SU-DHL-6 (cell line): ENCODE measurements at regions not wholly inside any gene's neighbourhood (a gene's known extent, or its start where the extent isn't known, plus 50 kb on each side); places are given as distances from the start of the nearest gene placed in this dataset.

ENCODE experiments used
- H2AFZ ChIP-seq: fragments of 200-600 bp; sonication (generic); 2 replicates; pipeline ENCODE4 v1.6.1; 2014; ENCODE audit warnings: low read depth, mild to moderate bottlenecking, moderate library complexity, mixed read lengths, antibody characterized with exemption, low read length; ENCODE audit not compliant: severe bottlenecking
- H3F3A ChIP-seq: fragments of 200-600 bp; shearing (Covaris generic); 2 replicates; pipeline ENCODE4 v1.6.0; 2016; ENCODE audit warnings: antibody characterized with exemption, mild to moderate bottlenecking; ENCODE audit not compliant: insufficient read depth
- H3K27ac ChIP-seq: fragments of 200-600 bp; sonication (generic); 2 replicates; pipeline ENCODE4 v1.5.1; 2016; ENCODE audit warnings: low read depth, mild to moderate bottlenecking, low read length, moderate library complexity, mixed read lengths
- H3K27me3 ChIP-seq: fragments of 200-600 bp; sonication (generic), shearing (Covaris generic); 2 replicates; pipeline ENCODE4 v1.6.0; 2014; ENCODE audit warnings: mild to moderate bottlenecking, low read length
- H3K36me3 ChIP-seq: fragments of 200-600 bp; sonication (generic); 2 replicates; pipeline ENCODE4 v1.6.1; 2014; ENCODE audit warnings: mild to moderate bottlenecking, low read length, mixed read lengths
- H3K4me2 ChIP-seq: fragments of 300-600, 200-600 bp; shearing (Covaris generic), sonication (generic); 2 replicates; pipeline ENCODE4 v1.6.0; 2014; ENCODE audit warnings: low read length, low read depth, mild to moderate bottlenecking; ENCODE audit not compliant: poor library complexity, severe bottlenecking
- H3K4me3 ChIP-seq: fragments of 200-600 bp; sonication (generic); 2 replicates; pipeline ENCODE4 v1.5.1; 2014; ENCODE audit warnings: antibody characterized with exemption, low read length, mild to moderate bottlenecking, mixed read lengths; ENCODE audit not compliant: insufficient read depth, poor library complexity, severe bottlenecking
- H3K79me2 ChIP-seq: fragments of 200-600 bp; sonication (generic); 2 replicates; pipeline ENCODE4 v1.6.1; 2014; ENCODE audit warnings: mild to moderate bottlenecking, low read length, moderate library complexity; ENCODE audit not compliant: insufficient read depth
- H3K9ac ChIP-seq: fragments of 200-600 bp; sonication (generic); 2 replicates; pipeline ENCODE4 v1.7.0; 2014; ENCODE audit warnings: mild to moderate bottlenecking, low read length
- H3K9me2 ChIP-seq: fragments of 200-600 bp; sonication (generic); replicated peaks from 2 replicates; pipeline ENCODE4 v1.6.1; 2014; ENCODE audit warnings: low read length; ENCODE audit not compliant: insufficient read depth
- H3K9me3 ChIP-seq: fragments of 200-600 bp; sonication (generic); 2 replicates; pipeline ENCODE4 v1.6.1; 2014; ENCODE audit warnings: low read length, mixed read lengths; ENCODE audit not compliant: insufficient read depth
- H4K20me1 ChIP-seq: fragments of 200-600 bp; sonication (generic); 2 replicates; pipeline ENCODE4 v1.6.1; 2014; ENCODE audit warnings: low read depth, mild to moderate bottlenecking, antibody characterized with exemption, low read length, moderate library complexity, mixed read lengths
- CTCF ChIP-seq: fragments of 200-600 bp; sonication (generic); IDR thresholded peaks from one replicate; pipeline ENCODE4 v1.5.1; 2017; ENCODE audit warnings: antibody characterized with exemption, mild to moderate bottlenecking, low read length, moderate library complexity; ENCODE audit not compliant: insufficient read depth, poor library complexity, severe bottlenecking
- EZH2phosphoT487 ChIP-seq: fragments of 200-600 bp; sonication (generic), shearing (Covaris generic); conservative IDR thresholded peaks from 2 replicates; pipeline ENCODE4 v1.6.1; 2018; ENCODE audit warnings: mild to moderate bottlenecking, antibody characterized with exemption, low read length, moderate library complexity, mixed read lengths

DNA sequence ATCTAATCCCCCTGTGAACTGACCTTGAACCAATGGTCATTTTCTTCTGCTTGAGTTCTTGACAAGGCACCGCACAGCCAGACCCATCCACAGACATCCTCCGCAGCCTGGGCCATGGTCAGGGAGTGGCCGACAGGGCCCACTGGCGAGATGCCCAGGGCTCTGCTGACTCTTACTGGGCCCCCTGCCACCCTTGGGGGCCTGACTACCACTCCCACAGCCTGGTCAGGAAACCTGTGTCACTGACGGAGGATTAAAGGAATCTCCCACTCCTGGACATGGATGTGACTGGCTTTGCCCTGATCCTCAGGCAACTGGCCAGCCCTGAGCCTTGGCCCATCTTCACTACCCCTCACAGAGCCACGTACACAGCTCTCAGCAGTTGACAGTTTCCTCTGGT lies 50.4 kb upstream of the ENO4 start:
- Histone ChIP-seq H3K9me2 (no peaks in the 10 kb centered on the region), H3K27ac (no peak overlapping the region), H3K9ac (no peak overlapping the region), H4K20me1 (no peaks in the 10 kb centered on the region), H3K4me2 (no peak overlapping the region), H3F3A (no peaks in the 10 kb centered on the region), H3K4me3 (no peak overlapping the region), H3K79me2 (no peaks in the 10 kb centered on the region), H2AFZ (no peak overlapping the region), H3K27me3 (no peaks in the 10 kb centered on the region), H3K36me3 (no peaks in the 10 kb centered on the region), H3K9me3 (no peaks in the 10 kb centered on the region)
- TF ChIP-seq EZH2phosphoT487: no peak
- TF ChIP-seq CTCF: no peak
